Osteocyte (in vitro differentiated cells): ENCODE measurements at regions not wholly inside any gene's neighbourhood (a gene's known extent, or its start where the extent isn't known, plus 50 kb on each side); places are given as distances from the start of the nearest gene placed in this dataset.

Experiments used
- DNase-seq: peaks from one replicate; pipeline ENCODE4 v3.0.0; 2021; ENCODE audit warnings: mixed read lengths; ENCODE audit not compliant: unreplicated experiment; ENCODE audit errors: extremely low spot score
- H3K27ac Mint-ChIP-seq: one replicate; pipeline ENCODE4 v1.8.0; 2021; ENCODE audit warnings: mild to moderate bottlenecking, mixed read lengths; ENCODE audit not compliant: unreplicated experiment
- H3K27me3 Mint-ChIP-seq: one replicate; pipeline ENCODE4 v1.8.0; 2021; ENCODE audit warnings: mixed read lengths; ENCODE audit not compliant: unreplicated experiment
- H3K36me3 Mint-ChIP-seq: one replicate; pipeline ENCODE4 v1.8.0; 2021; ENCODE audit warnings: mixed read lengths; ENCODE audit not compliant: unreplicated experiment
- H3K4me1 Mint-ChIP-seq: one replicate; pipeline ENCODE4 v1.8.0; 2021; ENCODE audit warnings: mixed read lengths; ENCODE audit not compliant: unreplicated experiment
- H3K4me3 Mint-ChIP-seq: one replicate; pipeline ENCODE4 v1.8.0; 2021; ENCODE audit warnings: mild to moderate bottlenecking, moderate library complexity, mixed read lengths; ENCODE audit not compliant: unreplicated experiment
- H3K9me3 Mint-ChIP-seq: one replicate; pipeline ENCODE4 v1.8.0; 2021; ENCODE audit warnings: mixed read lengths; ENCODE audit not compliant: unreplicated experiment
- TF ChIP-seq, protein P1 (sequence below): fragments of 200-600 bp; sonication (generic); IDR thresholded peaks from 2 replicates; pipeline ENCODE4 v1.5.0; 2021; ENCODE audit warnings: antibody characterized with exemption, mild to moderate bottlenecking, moderate library complexity

DNA sequence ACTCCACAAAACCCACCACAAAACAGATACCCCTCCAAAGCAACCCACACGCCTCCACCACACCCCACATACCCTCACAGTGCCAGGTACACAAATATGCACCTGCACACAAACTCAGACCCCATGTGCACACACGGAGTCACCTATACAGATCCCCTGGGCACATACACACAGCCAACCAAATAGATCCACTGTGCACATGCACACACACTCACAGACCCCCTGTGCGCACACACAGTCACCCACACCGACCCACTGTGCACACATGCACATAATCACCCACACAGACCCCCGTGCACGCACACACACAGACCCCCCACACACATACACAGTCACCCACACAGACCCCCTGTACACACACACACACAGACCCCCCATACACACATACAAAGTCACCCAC, 107.8 kb downstream of the HSPH1 start:
- H3K36me3 Mint-ChIP-seq: no peaks in the 10 kb centered on the region
- no peak overlapping the region for H3K4me3 Mint-ChIP-seq
- no peak overlapping the region for H3K27ac Mint-ChIP-seq
- TF ChIP-seq, protein P1, sequence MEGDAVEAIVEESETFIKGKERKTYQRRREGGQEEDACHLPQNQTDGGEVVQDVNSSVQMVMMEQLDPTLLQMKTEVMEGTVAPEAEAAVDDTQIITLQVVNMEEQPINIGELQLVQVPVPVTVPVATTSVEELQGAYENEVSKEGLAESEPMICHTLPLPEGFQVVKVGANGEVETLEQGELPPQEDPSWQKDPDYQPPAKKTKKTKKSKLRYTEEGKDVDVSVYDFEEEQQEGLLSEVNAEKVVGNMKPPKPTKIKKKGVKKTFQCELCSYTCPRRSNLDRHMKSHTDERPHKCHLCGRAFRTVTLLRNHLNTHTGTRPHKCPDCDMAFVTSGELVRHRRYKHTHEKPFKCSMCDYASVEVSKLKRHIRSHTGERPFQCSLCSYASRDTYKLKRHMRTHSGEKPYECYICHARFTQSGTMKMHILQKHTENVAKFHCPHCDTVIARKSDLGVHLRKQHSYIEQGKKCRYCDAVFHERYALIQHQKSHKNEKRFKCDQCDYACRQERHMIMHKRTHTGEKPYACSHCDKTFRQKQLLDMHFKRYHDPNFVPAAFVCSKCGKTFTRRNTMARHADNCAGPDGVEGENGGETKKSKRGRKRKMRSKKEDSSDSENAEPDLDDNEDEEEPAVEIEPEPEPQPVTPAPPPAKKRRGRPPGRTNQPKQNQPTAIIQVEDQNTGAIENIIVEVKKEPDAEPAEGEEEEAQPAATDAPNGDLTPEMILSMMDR: no peak
- no peaks in the 10 kb centered on the region for H3K9me3 Mint-ChIP-seq
- no peak for DNase-seq
- H3K27me3 Mint-ChIP-seq: no peaks in the 10 kb centered on the region
- H3K4me1 Mint-ChIP-seq: peaks cover 2% of the 10 kb centered on the region

DNA sequence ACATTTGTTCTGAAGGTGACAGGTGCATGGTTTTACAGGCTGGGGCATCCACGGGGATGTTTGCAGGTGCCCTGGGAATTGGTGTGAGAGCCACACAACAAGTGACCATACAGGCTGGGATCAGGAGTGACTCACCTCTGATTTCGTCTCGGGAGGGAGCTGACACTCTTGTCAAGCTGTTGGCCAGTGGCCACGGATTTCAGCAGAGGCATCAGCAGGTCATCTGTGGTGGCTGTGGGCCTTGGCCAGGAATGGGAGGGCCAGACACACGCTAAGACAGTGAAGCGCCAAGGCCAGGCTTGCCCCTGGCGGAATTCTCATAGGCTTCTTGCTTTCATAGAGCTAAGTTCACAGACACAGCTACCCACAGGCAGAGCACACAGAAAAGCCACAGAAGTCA, 108.6 kb downstream of the HSPH1 start:
- H3K4me3 Mint-ChIP-seq: no peak overlapping the region
- no peak for DNase-seq

DNA sequence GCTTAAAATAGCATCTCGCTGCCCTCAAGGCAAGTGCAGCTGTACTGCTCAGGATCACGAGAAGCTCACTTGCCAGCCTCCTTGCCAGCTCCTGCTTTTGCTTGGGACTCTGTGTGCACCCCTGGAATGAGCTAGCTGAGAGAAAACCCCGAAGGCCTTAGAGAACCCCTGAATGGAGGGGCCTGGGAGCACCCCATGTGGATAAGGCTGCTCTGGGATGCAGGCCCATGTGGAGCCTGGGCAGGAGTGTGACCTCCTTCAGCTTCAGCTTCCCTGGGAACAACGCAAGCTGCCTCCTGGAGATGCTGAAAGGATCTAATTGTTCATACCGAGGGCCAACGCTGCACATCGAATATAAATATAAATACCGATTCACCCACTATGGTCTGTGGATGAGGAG, 109.2 kb downstream of the HSPH1 start:
- TF ChIP-seq, protein P1: no peak
- Mint-ChIP-seq H3K4me3 (no peak overlapping the region), H3K4me1 (peaks cover 2% of the 10 kb centered on the region), H3K27ac (no peak overlapping the region), H3K9me3 (no peaks in the 10 kb centered on the region), H3K27me3 (no peaks in the 10 kb centered on the region), H3K36me3 (no peaks in the 10 kb centered on the region)
- no peak for DNase-seq

More for the DNA sequence above, 108.6 kb downstream of the HSPH1 start:
- Mint-ChIP-seq H3K9me3 (no peaks in the 10 kb centered on the region), H3K4me1 (peaks cover 2% of the 10 kb centered on the region), H3K36me3 (no peaks in the 10 kb centered on the region), H3K27ac (no peak overlapping the region), H3K27me3 (no peaks in the 10 kb centered on the region)
- TF ChIP-seq, protein P1: no peak

DNA sequence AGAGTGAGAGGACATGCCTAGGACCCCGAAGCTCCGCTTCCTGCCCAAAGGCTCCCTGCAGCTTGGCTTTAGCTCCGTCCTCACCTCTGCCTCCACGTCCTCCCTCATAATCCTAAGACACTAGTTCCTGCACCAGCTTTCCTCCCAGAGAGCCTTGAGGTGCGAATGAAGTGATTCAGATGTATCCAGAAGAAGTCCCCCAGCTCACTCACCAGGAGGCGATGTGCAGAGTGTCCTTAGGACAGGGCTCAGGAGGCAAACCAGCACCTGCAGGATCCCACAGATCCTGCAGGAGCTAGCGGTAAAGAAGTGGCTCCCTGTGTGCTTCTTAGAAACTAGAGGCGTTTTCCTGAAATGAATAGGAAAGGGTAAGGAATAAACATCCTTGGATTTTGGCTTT, 109.7 kb downstream of the HSPH1 start:
- no peaks in the 10 kb centered on the region for H3K9me3 Mint-ChIP-seq
- DNase-seq: no peak
- no peaks in the 10 kb centered on the region for H3K27me3 Mint-ChIP-seq
- H3K4me3 Mint-ChIP-seq: no peak overlapping the region
- peaks cover 2% of the 10 kb centered on the region for H3K4me1 Mint-ChIP-seq
- no peak overlapping the region for H3K27ac Mint-ChIP-seq
- TF ChIP-seq, protein P1: no peak
- no peaks in the 10 kb centered on the region for H3K36me3 Mint-ChIP-seq

DNA sequence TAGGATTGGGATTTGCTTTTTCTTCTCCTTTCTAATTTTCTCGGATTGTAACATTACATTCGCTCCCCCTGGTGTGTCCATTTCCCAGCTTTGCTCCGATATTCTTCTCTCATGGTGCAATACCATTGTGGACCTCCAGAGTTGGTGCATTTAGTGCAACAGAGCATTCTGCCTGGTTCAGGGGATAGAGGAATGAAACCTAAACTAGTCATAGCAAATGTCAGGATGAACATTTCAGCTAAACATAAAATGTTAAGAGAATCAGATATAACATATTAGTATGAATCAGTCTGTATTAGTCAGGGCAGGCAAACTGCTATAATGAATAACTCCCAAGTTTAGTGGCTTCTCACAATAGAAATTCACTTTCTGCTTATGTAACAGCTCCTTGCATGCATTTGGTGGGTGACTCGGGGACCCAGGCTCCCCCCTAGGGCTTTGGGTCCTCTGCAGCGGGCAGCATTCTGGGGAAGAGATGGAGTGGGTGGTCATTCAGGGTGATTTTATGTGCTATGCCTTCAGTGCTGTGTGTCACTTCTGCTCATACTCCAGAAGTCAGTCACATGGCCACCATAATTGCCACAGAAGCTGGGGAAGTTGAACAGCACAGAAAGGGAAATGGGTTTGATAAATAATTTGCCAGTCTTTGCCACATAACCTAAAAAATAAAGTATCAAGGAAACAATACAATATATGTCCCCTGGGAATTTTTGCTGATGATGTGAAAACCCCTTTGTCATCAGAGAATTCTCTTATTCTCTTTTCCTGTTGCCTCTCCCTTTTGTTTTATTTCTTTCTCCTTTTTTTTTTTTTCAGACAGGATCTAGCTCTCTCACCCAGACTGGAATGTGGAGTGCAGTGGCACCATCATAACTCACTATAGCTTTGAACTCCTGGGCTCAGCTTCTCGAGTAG, 111.0 kb downstream of the HSPH1 start:
- no peaks in the 10 kb centered on the region for H3K9me3 Mint-ChIP-seq
- TF ChIP-seq, protein P1: peak; percentile 37
- no peak overlapping the region for H3K4me3 Mint-ChIP-seq
- peaks cover 6% of the 10 kb centered on the region for H3K4me1 Mint-ChIP-seq
- no peaks in the 10 kb centered on the region for H3K27me3 Mint-ChIP-seq
- H3K36me3 Mint-ChIP-seq: no peaks in the 10 kb centered on the region
- no peak for DNase-seq
- H3K27ac Mint-ChIP-seq: no peak overlapping the region
